SK-N-SH (cell line): ENCODE measurements at regions not wholly inside any gene's neighbourhood (a gene's known extent, or its start where the extent isn't known, plus 50 kb on each side); places are given as distances from the start of the nearest gene placed in this dataset.

Experiments
- CTCF ChIA-PET: fragments of 300-600, 350-600 bp; formaldehyde crosslinking; extraction: SDS; loops from one replicate; lab custom pipeline; 2021; lab: Yijun Ruan, JAX
- POLR2A ChIA-PET: fragments of 350-600 bp; sonication (Branson Sonifier 250); formaldehyde crosslinking; extraction: SDS; loops from one replicate; lab custom pipeline; 2020; ENCODE audit warnings: antibody characterized with exemption, inconsistent platforms; lab: Yijun Ruan, JAX
- DNase-seq: peaks from one replicate; pipeline ENCODE4 v3.0.0; 2012
- H2AFZ ChIP-seq: fragments of 200-600 bp; sonication (generic); 2 replicates; pipeline ENCODE4 v1.8.1; 2016; ENCODE audit warnings: antibody characterized with exemption, mild to moderate bottlenecking, low read depth
- H3F3A ChIP-seq: fragments of 200-600 bp; sonication (generic); replicated peaks from 2 replicates; pipeline ENCODE3; 2016; ENCODE audit warnings: antibody characterized with exemption, mild to moderate bottlenecking; ENCODE audit not compliant: insufficient read depth
- H3K27ac ChIP-seq, 2 experiments: fragments of 200-500 bp in 1 of 2; fragments of 200-600 bp in 1 of 2; sonication (Bioruptor generic) in 1 of 2; sonication (generic), shearing (Covaris generic) in 1 of 2; 2 replicates each; pipeline versions ENCODE4 v1.5.1 to v1.6.1; 2014 to 2016; ENCODE audit warnings: low read depth in 2 of 2, inconsistent platforms in 1 of 2, low read length in 1 of 2, mild to moderate bottlenecking in 1 of 2, mixed read lengths in 1 of 2
- H3K27me3 ChIP-seq: fragments of 200-600 bp; sonication (generic), shearing (Covaris generic); 2 replicates; pipeline ENCODE4 v1.6.1; 2016; ENCODE audit warnings: mixed run types; ENCODE audit not compliant: insufficient read depth
- H3K36me3 ChIP-seq, 2 experiments: fragments of 200-500 bp in 1 of 2; fragments of 200-600 bp in 1 of 2; sonication (Bioruptor generic) in 1 of 2; sonication (generic) in 1 of 2; replicated peaks in 1 of 2; 2 replicates each; pipeline versions ENCODE3 to v1.5.1; 2014 to 2016; ENCODE audit warnings: low read length in 1 of 2, mild to moderate bottlenecking in 1 of 2; ENCODE audit not compliant: insufficient read depth in 2 of 2, control insufficient read depth in 1 of 2
- H3K4me1 ChIP-seq, 2 experiments: fragments of 200-500 bp in 1 of 2; fragments of 200-600 bp in 1 of 2; sonication (Bioruptor generic) in 1 of 2; sonication (generic), shearing (Covaris generic) in 1 of 2; 2 replicates each; pipeline versions ENCODE4 v1.5.1 to v1.6.1; 2014 to 2016; ENCODE audit warnings: low read depth in 1 of 2, low read length in 1 of 2, mixed run types in 1 of 2; ENCODE audit not compliant: insufficient read depth in 2 of 2, control insufficient read depth in 1 of 2
- H3K4me2 ChIP-seq: fragments of 200-600 bp; sonication (generic), shearing (Covaris generic); 2 replicates; pipeline ENCODE4 v1.6.1; 2017; ENCODE audit warnings: mixed run types
- H3K4me3 ChIP-seq, 2 experiments: fragments of 200-500 bp in 1 of 2; fragments of 200-600 bp in 1 of 2; sonication (Bioruptor generic) in 1 of 2; sonication (generic), shearing (Covaris generic) in 1 of 2; 2 replicates each; pipeline versions ENCODE4 v1.5.1 to v1.8.1; 2014 to 2016; ENCODE audit warnings: low read depth in 2 of 2, inconsistent platforms in 1 of 2, low read length in 1 of 2, mild to moderate bottlenecking in 1 of 2, mixed read lengths in 1 of 2, moderate library complexity in 1 of 2
- H3K79me2 ChIP-seq: fragments of 200-600 bp; sonication (generic); 2 replicates; pipeline ENCODE4 v1.8.1; 2017; ENCODE audit warnings: mild to moderate bottlenecking; ENCODE audit not compliant: insufficient read depth
- H3K9ac ChIP-seq: fragments of 200-600 bp; sonication (generic); 2 replicates; pipeline ENCODE4 v1.6.1; 2017; ENCODE audit warnings: mixed run types
- H3K9me2 ChIP-seq: fragments of 200-600 bp; sonication (generic); 2 replicates; pipeline ENCODE4 v1.6.1; 2017; ENCODE audit warnings: mixed run types
- H3K9me3 ChIP-seq: fragments of 200-600 bp; sonication (generic); 2 replicates; pipeline ENCODE4 v1.6.1; 2017; ENCODE audit warnings: mixed run types, mild to moderate bottlenecking, moderate library complexity
- H4K20me1 ChIP-seq: fragments of 200-600 bp; sonication (generic); 2 replicates; pipeline ENCODE4 v1.6.1; 2017; ENCODE audit warnings: mild to moderate bottlenecking, mixed run types; ENCODE audit not compliant: insufficient read depth
- TCF12 ChIP-seq: IDR thresholded peaks from 2 replicates; pipeline ENCODE4 v1.4.0; 2012
- WGBS: methylation state at CpG from one replicate; pipeline ENCODE4 v1.1.6; 2017; ENCODE audit warnings: low lambda C conversion rate; 5-methylcytosine and 5-hydroxymethylcytosine counted together

- Histone ChIP-seq H3K27me3 (no peaks in the 10 kb centered on the region), H3F3A (no peaks in the 10 kb centered on the region), H3K36me3 (no peaks in the 10 kb centered on the region), H3K9me2 (no peaks in the 10 kb centered on the region; the same call in 1 of the 2 replicates), H2AFZ (no peak overlapping the region), H4K20me1 (no peaks in the 10 kb centered on the region), H3K9ac (no peak overlapping the region), H3K27ac (no peak overlapping the region), H3K4me3 (no peak overlapping the region), H3K4me1 (peaks cover 0 to 4% of the 10 kb centered on the region in 2 experiments; a peak in 2 of 4 replicates), H3K9me3 (no peaks in the 10 kb centered on the region), H3K4me2 (no peak overlapping the region), H3K79me2 (no peaks in the 10 kb centered on the region)
- WGBS = 64% methylated on average over 2 of the region's 2 CpGs
- no peak for DNase-seq
- ChIA-PET POLR2A (no interaction called here), CTCF (no interaction called here)
- no peak for TF ChIP-seq TCF12
Observed at GRCh38 chr10:60994128-60994527, 50.1 kb upstream of the RHOBTB1 start.
